ENCODE measurements at regions not wholly inside any gene's neighbourhood (a gene's known extent, or its start where the extent isn't known, plus 50 kb on each side); places are given as distances from the start of the nearest gene placed in this dataset.

DNA sequence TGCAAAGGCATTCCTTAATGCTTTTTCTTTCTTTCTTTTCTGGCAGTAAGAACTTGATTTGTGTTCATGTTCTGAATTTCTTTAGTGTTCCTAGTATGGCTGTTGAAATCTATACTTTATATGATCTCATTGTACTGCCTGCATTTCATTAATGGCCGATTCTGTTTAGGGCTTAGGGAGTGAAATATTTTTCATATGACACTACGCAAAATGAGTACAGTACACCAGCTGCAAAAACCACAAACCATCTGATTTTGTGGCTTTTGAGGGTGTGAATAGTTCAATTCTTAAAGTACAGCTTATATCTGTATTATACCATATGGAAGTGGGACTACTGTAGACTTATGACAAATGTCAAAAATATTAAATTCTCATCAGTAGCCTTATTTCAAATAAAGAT is 69.1 kb upstream of the FOXP2 start:
- no peak overlapping the region for H3K4me2 ChIP-seq
- no peak for TF ChIP-seq FOXM1 (IDR thresholded peaks at IDR 0.05; ENCODE audit: low read depth)
- no peaks in the 10 kb centered on the region for H4K20me1 ChIP-seq (ENCODE audit: insufficient read depth)
- no peaks in the 10 kb centered on the region for H3K27me3 ChIP-seq (ENCODE audit: insufficient read depth)
- WGBS (ENCODE audit: low lambda C conversion rate): 1% methylated on average over 2 of the region's 2 CpGs
- no peak overlapping the region for H3K4me3 ChIP-seq (ENCODE audit: low read depth in 2 of 2, low read length in 1 of 2)
- no peak overlapping the region for H2AFZ ChIP-seq (ENCODE audit: low read depth)
- H3K36me3 ChIP-seq (replicated peaks in 1 of 2; ENCODE audit: control insufficient read depth in 1 of 2, insufficient read depth in 2 of 2, low read length in 1 of 2): no peaks in the 10 kb centered on the region
- H3K4me1 ChIP-seq (ENCODE audit: control insufficient read depth in 1 of 2, insufficient read depth in 2 of 2, low read depth in 1 of 2, low read length in 1 of 2): no peaks in the 10 kb centered on the region
- H3K79me2 ChIP-seq (ENCODE audit: insufficient read depth): no peaks in the 10 kb centered on the region
- POLR2A ChIA-PET: no interaction called here
- H3K9ac ChIP-seq: no peak overlapping the region
- CTCF ChIA-PET: no interaction called here
- H3F3A ChIP-seq (replicated peaks; ENCODE audit: insufficient read depth): no peaks in the 10 kb centered on the region
- no peaks in the 10 kb centered on the region for H3K9me2 ChIP-seq
- DNase-seq: no peak
- H3K27ac ChIP-seq (ENCODE audit: low read depth in 2 of 2, low read length in 1 of 2): no peak overlapping the region
- no peaks in the 10 kb centered on the region for H3K9me3 ChIP-seq

DNA sequence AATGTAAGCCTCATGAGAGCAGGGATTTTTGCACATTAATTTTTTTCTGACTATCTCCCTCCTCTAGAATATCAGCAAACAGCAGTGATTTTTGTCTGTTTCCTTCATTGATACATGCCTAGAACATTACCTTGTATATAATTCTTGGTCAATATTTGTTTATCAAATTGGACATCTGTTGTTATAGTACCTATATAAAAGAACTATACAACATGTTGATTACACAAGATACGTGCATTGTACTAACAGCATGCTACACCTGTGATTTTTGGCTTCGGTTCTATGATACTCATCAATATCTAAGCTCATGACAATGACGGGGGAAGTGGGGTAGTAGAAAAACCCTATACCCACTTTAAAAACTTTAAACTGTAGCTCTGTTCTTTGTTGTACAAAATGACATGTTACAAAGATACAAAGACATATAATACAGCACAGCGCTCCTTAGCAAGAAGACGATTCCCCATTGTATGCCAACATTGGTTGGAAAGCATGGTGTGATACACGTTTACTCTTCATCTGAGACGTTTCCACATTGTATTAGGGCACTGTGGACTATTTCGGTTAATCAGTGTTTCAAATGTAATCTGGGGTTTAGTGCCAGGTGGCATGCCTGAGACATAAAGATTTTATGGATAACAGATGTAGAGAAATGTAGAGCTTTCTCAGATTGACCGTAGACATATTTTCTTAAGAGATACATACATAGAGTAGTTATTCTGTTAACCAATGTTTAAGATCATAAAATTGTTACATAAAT is 70.5 kb upstream of the FOXP2 start:
- H3K9me3 ChIP-seq: no peaks in the 10 kb centered on the region
- no peaks in the 10 kb centered on the region for H3K36me3 ChIP-seq (replicated peaks in 1 of 2; ENCODE audit: control insufficient read depth in 1 of 2, insufficient read depth in 2 of 2, low read length in 1 of 2)
- H3K27ac ChIP-seq (ENCODE audit: low read depth in 2 of 2, low read length in 1 of 2): no peak overlapping the region
- CTCF ChIA-PET: no interaction called here
- H3K9ac ChIP-seq: no peak overlapping the region
- H3K4me2 ChIP-seq: no peak overlapping the region
- H3K27me3 ChIP-seq (ENCODE audit: insufficient read depth): no peaks in the 10 kb centered on the region
- H4K20me1 ChIP-seq (ENCODE audit: insufficient read depth): no peaks in the 10 kb centered on the region
- no peak for TF ChIP-seq TAF1 (IDR thresholded peaks at IDR 0.05; ENCODE audit: borderline replicate concordance, low read depth, low read length)
- no peak for TF ChIP-seq EZH2phosphoT487 (IDR thresholded peaks at IDR 0.05; ENCODE audit: borderline replicate concordance, low read depth)
- no peak for TF ChIP-seq FOXM1 (IDR thresholded peaks at IDR 0.05; ENCODE audit: low read depth)
- no peak for TF ChIP-seq FOXJ3 (CRISPR knock-in tag; IDR thresholded peaks at IDR 0.05)
- TF ChIP-seq, protein P1, sequence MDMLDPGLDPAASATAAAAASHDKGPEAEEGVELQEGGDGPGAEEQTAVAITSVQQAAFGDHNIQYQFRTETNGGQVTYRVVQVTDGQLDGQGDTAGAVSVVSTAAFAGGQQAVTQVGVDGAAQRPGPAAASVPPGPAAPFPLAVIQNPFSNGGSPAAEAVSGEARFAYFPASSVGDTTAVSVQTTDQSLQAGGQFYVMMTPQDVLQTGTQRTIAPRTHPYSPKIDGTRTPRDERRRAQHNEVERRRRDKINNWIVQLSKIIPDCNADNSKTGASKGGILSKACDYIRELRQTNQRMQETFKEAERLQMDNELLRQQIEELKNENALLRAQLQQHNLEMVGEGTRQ (IDR thresholded peaks at IDR 0.05; ENCODE audit: borderline replicate concordance, low read depth, low read length): no peak
- no peak for TF ChIP-seq GABPA (IDR thresholded peaks at IDR 0.05; ENCODE audit: low read depth)
- no peak for TF ChIP-seq NRF1 (IDR thresholded peaks at IDR 0.05; ENCODE audit: low read depth, low read length)
- TF ChIP-seq RXRA (IDR thresholded peaks at IDR 0.05; ENCODE audit: borderline replicate concordance, low read depth): no peak
- TF ChIP-seq MXI1 (IDR thresholded peaks at IDR 0.05; ENCODE audit: low read depth, low read length): no peak
- TF ChIP-seq YY1 (IDR thresholded peaks at IDR 0.05; ENCODE audit: low read depth): no peak
- no peak for TF ChIP-seq POLR2AphosphoS5 (IDR thresholded peaks at IDR 0.05; ENCODE audit: low read depth, low read length)
- TF ChIP-seq, protein P2, sequence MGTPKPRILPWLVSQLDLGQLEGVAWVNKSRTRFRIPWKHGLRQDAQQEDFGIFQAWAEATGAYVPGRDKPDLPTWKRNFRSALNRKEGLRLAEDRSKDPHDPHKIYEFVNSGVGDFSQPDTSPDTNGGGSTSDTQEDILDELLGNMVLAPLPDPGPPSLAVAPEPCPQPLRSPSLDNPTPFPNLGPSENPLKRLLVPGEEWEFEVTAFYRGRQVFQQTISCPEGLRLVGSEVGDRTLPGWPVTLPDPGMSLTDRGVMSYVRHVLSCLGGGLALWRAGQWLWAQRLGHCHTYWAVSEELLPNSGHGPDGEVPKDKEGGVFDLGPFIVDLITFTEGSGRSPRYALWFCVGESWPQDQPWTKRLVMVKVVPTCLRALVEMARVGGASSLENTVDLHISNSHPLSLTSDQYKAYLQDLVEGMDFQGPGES (IDR thresholded peaks at IDR 0.05; ENCODE audit: low read depth, low read length): no peak
- TF ChIP-seq, protein P3, sequence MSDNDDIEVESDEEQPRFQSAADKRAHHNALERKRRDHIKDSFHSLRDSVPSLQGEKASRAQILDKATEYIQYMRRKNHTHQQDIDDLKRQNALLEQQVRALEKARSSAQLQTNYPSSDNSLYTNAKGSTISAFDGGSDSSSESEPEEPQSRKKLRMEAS (IDR thresholded peaks at IDR 0.05; ENCODE audit: low read depth): no peak
- no peak for TF ChIP-seq RAD21 (IDR thresholded peaks at IDR 0.05; ENCODE audit: low read length)
- no peak for TF ChIP-seq NFIC (IDR thresholded peaks at IDR 0.05; ENCODE audit: borderline replicate concordance)
- H3K9me2 ChIP-seq: no peaks in the 10 kb centered on the region
- DNase-seq: no peak
- POLR2A ChIA-PET: no interaction called here
- no peaks in the 10 kb centered on the region for H3K4me1 ChIP-seq (ENCODE audit: control insufficient read depth in 1 of 2, insufficient read depth in 2 of 2, low read depth in 1 of 2, low read length in 1 of 2)
- no peak overlapping the region for H3K4me3 ChIP-seq (ENCODE audit: low read depth in 2 of 2, low read length in 1 of 2)
- WGBS (ENCODE audit: low lambda C conversion rate): 4% methylated on average over 9 of the region's 9 CpGs
- H2AFZ ChIP-seq (ENCODE audit: low read depth): no peak overlapping the region
- no peaks in the 10 kb centered on the region for H3F3A ChIP-seq (replicated peaks; ENCODE audit: insufficient read depth)
- H3K79me2 ChIP-seq (ENCODE audit: insufficient read depth): no peaks in the 10 kb centered on the region

All from SK-N-SH (cell line).